MG63 (cell line): ENCODE measurements at regions not wholly inside any gene's neighbourhood (a gene's known extent, or its start where the extent isn't known, plus 50 kb on each side); places are given as distances from the start of the nearest gene placed in this dataset.
"Not testable (repeated sequence)": the region's sequence is repeated elsewhere in the genome, so short reads cannot be mapped to it uniquely, and the experiment has no call there.

Source experiments
- DNase-seq: peaks from one replicate; pipeline ENCODE4 v3.0.0-alpha.2; 2020
- H3K27me3 ChIP-seq: fragments of 250-450 bp; sonication (Bioruptor Pico); 2 replicates; pipeline ENCODE4 v1.5.1; 2020; ENCODE audit warnings: mild to moderate bottlenecking, moderate library complexity
- H3K36me3 ChIP-seq: fragments of 250-450 bp; sonication (Bioruptor Pico); 2 replicates; pipeline ENCODE4 v1.5.1; 2020; ENCODE audit warnings: mild to moderate bottlenecking, moderate library complexity
- H3K4me3 ChIP-seq: fragments of 250-450 bp; sonication (Bioruptor Pico); 2 replicates; pipeline ENCODE4 v1.5.1; 2020; ENCODE audit warnings: mild to moderate bottlenecking, moderate library complexity
- H3K9me3 ChIP-seq: fragments of 250-450 bp; sonication (Bioruptor Pico); 2 replicates; pipeline ENCODE4 v1.5.1; 2020; ENCODE audit warnings: mild to moderate bottlenecking, moderate library complexity

- DNase-seq = no peak
Measured at GRCh38 chr20:40961176-40961575, 67.4 kb upstream of the TOP1 start.

DNA sequence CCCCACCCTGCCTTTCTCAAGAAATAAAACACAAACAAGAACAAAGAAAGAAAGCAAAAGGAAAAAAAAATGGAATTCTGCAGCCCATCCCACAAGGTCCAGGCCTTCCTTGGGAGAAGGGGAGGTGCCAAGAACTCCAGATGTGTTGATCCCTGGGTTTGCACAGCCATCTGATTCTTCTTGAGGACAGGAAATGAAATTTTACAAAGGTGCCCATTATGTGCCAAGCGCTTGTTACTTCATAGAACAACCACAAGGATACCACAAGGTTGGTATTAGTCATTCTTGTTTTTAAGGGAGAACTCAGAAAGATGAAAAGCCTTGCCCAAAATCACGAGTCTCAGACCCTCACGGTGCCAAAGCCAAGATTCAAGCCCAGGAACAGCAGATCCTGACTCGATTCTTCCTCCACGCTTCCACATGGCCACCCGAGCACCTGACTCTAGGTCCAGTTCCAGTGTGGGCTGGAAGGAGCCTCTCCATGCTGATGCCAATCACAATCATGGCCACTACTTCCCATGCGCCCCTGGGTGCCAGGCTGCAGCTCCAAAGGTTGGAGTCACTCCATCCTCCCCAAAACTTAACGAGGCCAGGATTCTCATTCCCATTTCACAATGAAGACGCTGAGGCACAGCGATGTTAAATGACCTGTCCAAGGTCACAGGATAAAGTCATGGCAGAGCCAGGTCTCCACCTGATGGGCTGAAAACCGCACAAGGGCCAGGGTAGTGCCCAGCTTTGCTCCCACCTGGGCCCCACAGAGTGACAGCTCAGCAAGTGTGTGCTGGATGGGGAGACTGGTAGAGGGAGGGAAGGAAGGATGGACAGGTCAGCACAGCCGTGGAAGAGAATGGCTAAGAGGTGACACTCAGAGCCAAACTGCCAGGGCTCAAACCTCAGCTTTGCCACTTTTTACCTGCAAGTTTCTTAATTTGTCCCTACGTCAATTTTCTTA lies 66.7 kb upstream of the TOP1 start:
- H3K27me3 ChIP-seq = no peaks in the 10 kb centered on the region
- H3K36me3 ChIP-seq = no peaks in the 10 kb centered on the region
- DNase-seq = no peak
- no peak overlapping the region for H3K4me3 ChIP-seq
- no peaks in the 10 kb centered on the region for H3K9me3 ChIP-seq

More at GRCh38 chr20:40961176-40961575, 67.4 kb upstream of the TOP1 start:
- Histone ChIP-seq H3K9me3 (no peaks in the 10 kb centered on the region), H3K27me3 (no peaks in the 10 kb centered on the region), H3K4me3 (no peak overlapping the region), H3K36me3 (no peaks in the 10 kb centered on the region)

- peak; percentile 53 for DNase-seq
- no peaks in the 10 kb centered on the region for H3K27me3 ChIP-seq
Measured at GRCh38 chr20:40962733-40963504, 65.7 kb upstream of the TOP1 start.

DNA sequence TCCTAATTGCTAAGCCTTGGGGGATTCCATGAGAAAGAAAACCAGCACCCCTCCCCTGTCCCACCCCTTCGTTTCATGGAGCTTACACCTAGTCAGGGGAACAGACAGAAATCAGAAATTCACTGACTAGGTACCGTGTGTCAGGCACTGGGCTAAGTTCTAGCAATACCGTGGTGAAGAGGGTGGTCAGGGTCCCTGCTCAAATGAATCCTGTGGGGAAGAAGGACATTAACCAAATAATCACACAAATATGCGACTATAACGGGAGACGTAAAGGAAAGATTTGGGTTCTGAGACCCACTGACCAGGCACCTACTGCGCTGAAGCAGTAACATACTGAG lies 65.1 kb upstream of the TOP1 start:
- DNase-seq = no peak
- no peaks in the 10 kb centered on the region for H3K27me3 ChIP-seq
- no peaks in the 10 kb centered on the region for H3K36me3 ChIP-seq
- H3K9me3 ChIP-seq = no peaks in the 10 kb centered on the region
- no peak overlapping the region for H3K4me3 ChIP-seq

More at GRCh38 chr20:40962733-40963504, 65.7 kb upstream of the TOP1 start:
- H3K36me3 ChIP-seq = no peaks in the 10 kb centered on the region
- H3K9me3 ChIP-seq = no peaks in the 10 kb centered on the region
- no peak overlapping the region for H3K4me3 ChIP-seq

GRCh38 chr20:40965671-40966070 lies 63.0 kb upstream of the TOP1 start:
- H3K36me3 ChIP-seq = no peaks in the 10 kb centered on the region
- no peak overlapping the region for H3K4me3 ChIP-seq
- no peak for DNase-seq
- no peaks in the 10 kb centered on the region for H3K27me3 ChIP-seq
- no peaks in the 10 kb centered on the region for H3K9me3 ChIP-seq

- DNase-seq = no peak
- Histone ChIP-seq H3K4me3 (no peak overlapping the region), H3K9me3 (no peaks in the 10 kb centered on the region), H3K36me3 (no peaks in the 10 kb centered on the region), H3K27me3 (no peaks in the 10 kb centered on the region)
Measured at GRCh38 chr20:40966103-40966502, 62.5 kb upstream of the TOP1 start.

DNA sequence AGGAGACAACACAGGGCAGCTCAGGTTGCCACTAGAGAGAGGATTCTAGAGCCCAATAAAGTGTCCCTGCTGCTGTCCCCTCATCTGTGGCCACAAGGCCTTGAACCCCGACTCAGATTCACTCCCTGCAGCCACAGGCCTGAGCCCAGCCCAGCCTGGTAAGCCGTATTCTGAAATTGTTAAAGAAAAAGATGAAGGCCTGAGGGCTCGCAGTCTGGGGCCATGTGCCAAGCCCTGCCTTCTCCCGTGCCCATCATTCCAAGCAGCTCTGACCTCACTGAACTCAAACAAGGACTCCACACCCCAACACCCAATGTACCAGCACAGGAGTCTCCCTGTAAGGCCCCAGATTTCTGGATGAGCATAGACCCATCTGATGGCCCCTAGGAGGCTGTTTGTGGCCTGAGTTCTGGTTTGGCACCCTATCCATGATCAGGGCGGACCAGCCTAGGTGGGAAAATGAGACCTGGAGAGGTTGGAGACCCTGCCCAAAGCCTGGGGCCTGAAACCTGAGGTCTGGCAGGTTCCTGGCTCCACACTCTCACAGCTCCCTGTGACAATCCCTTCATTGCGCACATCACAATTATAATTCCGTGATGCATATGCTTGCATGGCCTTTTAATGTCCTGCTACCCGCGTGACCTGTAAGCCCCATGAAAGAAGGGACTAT lies 62.0 kb upstream of the TOP1 start:
- Histone ChIP-seq H3K36me3 (no peaks in the 10 kb centered on the region), H3K9me3 (no peaks in the 10 kb centered on the region), H3K27me3 (no peaks in the 10 kb centered on the region), H3K4me3 (no peak overlapping the region)
- DNase-seq = no peak

DNA sequence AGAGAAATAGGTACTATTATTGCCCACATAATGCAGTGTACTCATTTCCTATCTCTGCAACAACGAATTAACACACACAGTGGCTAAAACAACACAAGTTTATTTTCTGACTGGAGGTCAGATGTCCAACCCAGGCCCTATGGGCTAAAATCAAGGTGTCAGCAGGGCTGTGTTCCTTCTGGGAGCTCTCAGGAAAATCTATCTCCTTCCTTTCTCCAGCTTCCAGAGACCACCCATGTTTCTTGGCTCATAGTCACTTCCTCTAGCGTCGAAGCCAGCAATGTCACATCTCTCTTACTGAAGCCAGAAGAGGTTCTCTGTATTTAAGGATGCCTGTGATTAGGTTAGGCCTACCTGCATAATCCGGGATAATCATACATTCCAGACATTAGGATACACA lies 60.9 kb upstream of the TOP1 start:
- no peak for DNase-seq
- Histone ChIP-seq H3K4me3 (no peak overlapping the region), H3K9me3 (no peaks in the 10 kb centered on the region), H3K27me3 (no peaks in the 10 kb centered on the region), H3K36me3 (no peaks in the 10 kb centered on the region)

GRCh38 chr20:40968816-40969562 lies 59.6 kb upstream of the TOP1 start:
- H3K36me3 ChIP-seq, H3K27me3 ChIP-seq, H3K9me3 ChIP-seq: not testable (repeated sequence)
- peak overlapping the region; percentile 32 for H3K4me3 ChIP-seq
- DNase-seq = peak; percentile 70

DNA sequence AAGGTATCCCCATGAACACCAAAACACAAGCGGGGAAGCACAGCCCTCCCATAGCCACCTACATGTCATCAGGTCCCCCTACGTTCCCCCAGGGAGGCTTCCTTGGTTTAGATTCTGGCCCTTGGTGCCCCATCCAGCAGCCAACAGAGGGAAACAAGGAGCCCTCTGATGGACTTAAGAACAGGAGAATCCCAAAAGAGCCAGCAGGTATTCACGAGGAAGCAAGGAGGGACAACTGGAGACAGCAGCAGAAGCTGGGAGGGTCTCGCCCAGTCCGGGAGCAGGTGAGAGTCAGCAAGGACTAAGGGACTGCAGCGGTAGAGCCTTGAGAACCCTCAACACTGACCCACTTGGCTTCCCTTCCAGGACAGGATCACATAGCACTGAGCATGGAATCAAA lies 58.4 kb upstream of the TOP1 start:
- no peak for DNase-seq
- no peaks in the 10 kb centered on the region for H3K36me3 ChIP-seq
- peaks cover 6% of the 10 kb centered on the region for H3K9me3 ChIP-seq
- H3K4me3 ChIP-seq = no peak overlapping the region
- no peaks in the 10 kb centered on the region for H3K27me3 ChIP-seq

DNA sequence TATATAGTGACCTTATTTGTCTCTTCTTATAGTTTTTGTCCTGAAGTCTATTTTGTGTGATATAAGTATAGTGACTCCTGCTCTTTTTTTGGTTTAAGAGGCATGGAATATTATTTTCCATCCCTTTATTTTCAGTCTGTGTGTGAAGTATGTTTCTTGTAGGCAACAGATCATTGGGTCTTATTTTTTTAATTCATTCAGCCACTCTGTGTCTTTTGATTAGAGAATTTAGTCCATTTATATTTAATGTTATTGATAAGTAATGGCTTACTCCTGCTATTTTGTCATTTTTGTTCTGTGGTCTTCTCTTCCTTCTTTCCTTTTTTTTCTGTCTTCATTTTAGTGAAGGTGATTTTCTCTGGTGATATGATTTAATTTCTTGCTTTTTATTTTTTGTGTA lies 51.4 kb upstream of the TOP1 start:
- no peaks in the 10 kb centered on the region for H3K27me3 ChIP-seq
- H3K4me3 ChIP-seq = no peak overlapping the region
- H3K9me3 ChIP-seq = peaks cover 36% of the 10 kb centered on the region
- no peak for DNase-seq
- no peaks in the 10 kb centered on the region for H3K36me3 ChIP-seq

- H3K9me3 ChIP-seq = peaks cover 36% of the 10 kb centered on the region
- no peak for DNase-seq
Measured at GRCh38 chr20:40978761-40979160, 49.9 kb upstream of the TOP1 start.

More at GRCh38 chr20:40978761-40979160, 49.9 kb upstream of the TOP1 start:
- Histone ChIP-seq H3K36me3 (no peaks in the 10 kb centered on the region), H3K4me3 (no peak overlapping the region), H3K27me3 (no peaks in the 10 kb centered on the region)
